ENCODE measurements at regions not wholly inside any gene's neighbourhood (a gene's known extent, or its start where the extent isn't known, plus 50 kb on each side); places are given as distances from the start of the nearest gene placed in this dataset.

GRCh38 chr10:131689016-131689415 is 211.8 kb upstream of the PPP2R2D start:
- no peak for DNase-seq (ENCODE audit: low read depth in 2 of 2)

- no peak for DNase-seq (ENCODE audit: low read depth in 2 of 2)
These were observed 211.3 kb upstream of the PPP2R2D start for GRCh38 chr10:131689486-131689885.

- DNase-seq (ENCODE audit: low read depth in 2 of 2): no peak
These were observed 210.7 kb upstream of the PPP2R2D start for GRCh38 chr10:131689954-131690757.

- no peak for DNase-seq (ENCODE audit: low read depth in 2 of 2)
These were observed 210.0 kb upstream of the PPP2R2D start for GRCh38 chr10:131690805-131691239.

- no peak for DNase-seq (ENCODE audit: low read depth in 2 of 2)
These were observed 209.2 kb upstream of the PPP2R2D start for GRCh38 chr10:131691481-131692090.

GRCh38 chr10:131692176-131692575 is 208.6 kb upstream of the PPP2R2D start:
- DNase-seq (ENCODE audit: low read depth in 2 of 2): no peak

- DNase-seq (ENCODE audit: low read depth in 2 of 2): no peak
These were observed 208.0 kb upstream of the PPP2R2D start for GRCh38 chr10:131692686-131693334.

GRCh38 chr10:131693766-131694165 is 207.0 kb upstream of the PPP2R2D start:
- DNase-seq (ENCODE audit: low read depth in 2 of 2): no peak

GRCh38 chr10:131694168-131694780 is 206.5 kb upstream of the PPP2R2D start:
- DNase-seq (ENCODE audit: low read depth in 2 of 2): no peak

- DNase-seq (ENCODE audit: low read depth in 2 of 2): no peak
These were observed 205.9 kb upstream of the PPP2R2D start for GRCh38 chr10:131694781-131695495.

- DNase-seq (ENCODE audit: low read depth in 2 of 2): no peak
These were observed 205.2 kb upstream of the PPP2R2D start for GRCh38 chr10:131695496-131696165.

- no peak for DNase-seq (ENCODE audit: low read depth in 2 of 2)
These were observed 203.2 kb upstream of the PPP2R2D start for GRCh38 chr10:131697476-131698128.

GRCh38 chr10:131698232-131698631 is 202.6 kb upstream of the PPP2R2D start:
- DNase-seq (ENCODE audit: low read depth in 2 of 2): no peak

- DNase-seq (ENCODE audit: low read depth in 2 of 2): no peak
These were observed 201.8 kb upstream of the PPP2R2D start for GRCh38 chr10:131698986-131699385.

GRCh38 chr10:131700032-131700431 is 200.8 kb upstream of the PPP2R2D start:
- no peak for DNase-seq (ENCODE audit: low read depth in 2 of 2)

- no peak for DNase-seq (ENCODE audit: low read depth in 2 of 2)
These were observed 200.3 kb upstream of the PPP2R2D start for GRCh38 chr10:131700506-131700905.

GRCh38 chr10:131701131-131701947 is 199.5 kb upstream of the PPP2R2D start:
- no peak for DNase-seq (ENCODE audit: low read depth in 2 of 2)

- no peak for DNase-seq (ENCODE audit: low read depth in 2 of 2)
These were observed 198.1 kb upstream of the PPP2R2D start for GRCh38 chr10:131702531-131703356.

- DNase-seq (ENCODE audit: low read depth in 2 of 2): no peak
These were observed 197.3 kb upstream of the PPP2R2D start for GRCh38 chr10:131703541-131703940.
